Esophagus mucosa (tissue), 1 donor: ENCODE measurements at regions not wholly inside any gene's neighbourhood (a gene's known extent, or its start where the extent isn't known, plus 50 kb on each side); places are given as distances from the start of the nearest gene placed in this dataset.

ENCODE experiments used
- ATAC-seq: fragments of 200-7000 bp; cut with Tn5 transposase; one replicate; pipeline ENCODE4 v1.9.1; 2020
- donor health status: DM: yes; HTN: yes; CAD: no.

GRCh38 chr7:130931423-130931822, 197.4 kb upstream of the KLF14 start:
- ATAC-seq: no peak

- no peak for ATAC-seq
These were observed 198.1 kb upstream of the KLF14 start for GRCh38 chr7:130932088-130932487.

- no peak for ATAC-seq
These were observed 198.8 kb upstream of the KLF14 start for GRCh38 chr7:130932667-130933432.

- no peak for ATAC-seq
These were observed 199.9 kb upstream of the KLF14 start for GRCh38 chr7:130933919-130934318.

GRCh38 chr7:130935564-130936157, 201.7 kb upstream of the KLF14 start:
- ATAC-seq: no peak

- no peak for ATAC-seq
These were observed 202.4 kb upstream of the KLF14 start for GRCh38 chr7:130936202-130936931.

GRCh38 chr7:130937016-130937415, 203.0 kb upstream of the KLF14 start:
- no peak for ATAC-seq

- no peak for ATAC-seq
These were observed 203.8 kb upstream of the KLF14 start for GRCh38 chr7:130937830-130938229.

- ATAC-seq: no peak
These were observed 204.7 kb upstream of the KLF14 start for GRCh38 chr7:130938661-130939060.

GRCh38 chr7:130939321-130940095, 205.5 kb upstream of the KLF14 start:
- ATAC-seq: no peak

- no peak for ATAC-seq
These were observed 206.3 kb upstream of the KLF14 start for GRCh38 chr7:130940326-130940725.

GRCh38 chr7:130940907-130941306, 206.9 kb upstream of the KLF14 start:
- ATAC-seq: no peak

- peak; percentile 70 for ATAC-seq
These were observed 207.6 kb upstream of the KLF14 start for GRCh38 chr7:130941322-130942210.

GRCh38 chr7:130942211-130942964, 208.4 kb upstream of the KLF14 start:
- peak; percentile 53 for ATAC-seq

GRCh38 chr7:130943336-130943901, 209.4 kb upstream of the KLF14 start:
- ATAC-seq: peak; percentile 68

- no peak for ATAC-seq
These were observed 210.0 kb upstream of the KLF14 start for GRCh38 chr7:130943981-130944380.

- no peak for ATAC-seq
These were observed 211.0 kb upstream of the KLF14 start for GRCh38 chr7:130944997-130945396.

- ATAC-seq: no peak
These were observed 211.4 kb upstream of the KLF14 start for GRCh38 chr7:130945411-130945811.

GRCh38 chr7:130946114-130946513, 212.1 kb upstream of the KLF14 start:
- ATAC-seq: no peak

- no peak for ATAC-seq
These were observed 214.0 kb upstream of the KLF14 start for GRCh38 chr7:130947792-130948580.
